Neuronal stem cell (in vitro differentiated cells): ENCODE measurements at regions not wholly inside any gene's neighbourhood (a gene's known extent, or its start where the extent isn't known, plus 50 kb on each side); places are given as distances from the start of the nearest gene placed in this dataset.

Experiments used
- DNase-seq: peaks from one replicate; pipeline ENCODE4 v3.0.0-alpha.2; 2013; ENCODE audit warnings: low spot score
- H2AFZ ChIP-seq: one replicate; pipeline ENCODE4 v1.6.1; 2013; ENCODE audit warnings: mild to moderate bottlenecking, low read length, inconsistent platforms
- H2AK5ac ChIP-seq: 2 replicates; pipeline ENCODE4 v1.6.1; 2013; ENCODE audit warnings: low read depth, mild to moderate bottlenecking, inconsistent platforms, low read length, moderate library complexity, mixed read lengths
- H2BK120ac ChIP-seq: 2 replicates; pipeline ENCODE4 v1.6.1; 2013; ENCODE audit warnings: low read depth, mild to moderate bottlenecking, inconsistent platforms, low read length, moderate library complexity, mixed read lengths
- H2BK12ac ChIP-seq: one replicate; pipeline ENCODE4 v1.6.1; 2013; ENCODE audit warnings: low read length, inconsistent platforms
- H2BK15ac ChIP-seq: 2 replicates; pipeline ENCODE4 v1.6.1; 2013; ENCODE audit warnings: mild to moderate bottlenecking, low read length, inconsistent platforms, mixed read lengths
- H2BK5ac ChIP-seq: one replicate; pipeline ENCODE4 v1.6.1; 2013; ENCODE audit warnings: inconsistent platforms, mild to moderate bottlenecking, low read length, moderate library complexity
- H3K14ac ChIP-seq: one replicate; pipeline ENCODE4 v1.6.1; 2013; ENCODE audit warnings: low read length, inconsistent platforms
- H3K18ac ChIP-seq: 2 replicates; pipeline ENCODE4 v1.6.1; 2013; ENCODE audit warnings: low read length, inconsistent platforms
- H3K23ac ChIP-seq: 2 replicates; pipeline ENCODE4 v1.6.1; 2013; ENCODE audit warnings: low read depth, mild to moderate bottlenecking, mixed read lengths, low read length, inconsistent platforms; ENCODE audit not compliant: poor library complexity
- H3K27ac ChIP-seq: replicated peaks from 3 replicates; pipeline ENCODE4 v1.5.1; 2013; ENCODE audit warnings: low read length, inconsistent platforms
- H3K27me3 ChIP-seq, 3 experiments: 2 replicates each; pipeline ENCODE4 v1.6.1; 2013; ENCODE audit warnings: low read length in 3 of 3, mild to moderate bottlenecking in 2 of 3, inconsistent platforms in 1 of 3, low read depth in 1 of 3, mixed read lengths in 1 of 3, moderate library complexity in 1 of 3; ENCODE audit not compliant: control insufficient read depth in 3 of 3, insufficient read depth in 3 of 3
- H3K36me3 ChIP-seq, 2 donors: replicated peaks in 1 of 2; 2 replicates each; pipeline ENCODE4 v1.6.1; 2013; ENCODE audit warnings: low read length in 2 of 2; ENCODE audit not compliant: control insufficient read depth in 2 of 2, insufficient read depth in 2 of 2
- H3K4ac ChIP-seq: 2 replicates; pipeline ENCODE4 v1.6.1; 2013; ENCODE audit warnings: inconsistent platforms, mild to moderate bottlenecking, low read length, moderate library complexity
- H3K4me1 ChIP-seq, 2 donors: 1 replicate in 1 of 2; 2 replicates in 1 of 2; pipeline ENCODE4 v1.6.1; 2013; ENCODE audit warnings: low read length in 2 of 2, low read depth in 1 of 2; ENCODE audit not compliant: control insufficient read depth in 2 of 2, insufficient read depth in 1 of 2
- H3K4me2 ChIP-seq: one replicate; pipeline ENCODE4 v1.6.1; 2013; ENCODE audit warnings: mild to moderate bottlenecking, low read length, inconsistent platforms; ENCODE audit not compliant: insufficient read depth, poor library complexity, severe bottlenecking
- H3K4me3 ChIP-seq, 2 donors: 2 replicates each; pipeline ENCODE4 v1.5.1; 2013; ENCODE audit warnings: low read length in 2 of 2, mild to moderate bottlenecking in 2 of 2, inconsistent platforms in 1 of 2, moderate library complexity in 1 of 2
- H3K79me1 ChIP-seq: one replicate; pipeline ENCODE4 v1.6.1; 2013; ENCODE audit warnings: low read depth, mild to moderate bottlenecking, inconsistent platforms, low read length, moderate library complexity
- H3K9ac ChIP-seq: one replicate; pipeline ENCODE4 v1.6.1; 2013; ENCODE audit warnings: mild to moderate bottlenecking, low read depth, low read length, inconsistent platforms; ENCODE audit not compliant: poor library complexity
- H3K9me3 ChIP-seq, 2 donors: replicated peaks in 1 of 2; 2 replicates each; pipeline versions ENCODE3 to v1.6.1; 2013; ENCODE audit warnings: low read length in 2 of 2, mild to moderate bottlenecking in 2 of 2, inconsistent platforms in 1 of 2, low read depth in 1 of 2, mixed read lengths in 1 of 2, moderate library complexity in 1 of 2; ENCODE audit not compliant: control insufficient read depth in 2 of 2, insufficient read depth in 1 of 2
- H4K8ac ChIP-seq: one replicate; pipeline ENCODE4 v1.6.1; 2013; ENCODE audit warnings: low read depth, mild to moderate bottlenecking, inconsistent platforms, low read length, moderate library complexity
- H4K91ac ChIP-seq: one replicate; pipeline ENCODE4 v1.6.1; 2013; ENCODE audit warnings: low read length, low read depth, mild to moderate bottlenecking, inconsistent platforms; ENCODE audit not compliant: poor library complexity
- WGBS, 2 donors: extraction: QIAGEN DNeasy Blood & Tissue Kit; methylation state at CpG; one replicate each; pipeline ENCODE4 v1.1.7; 2013; ENCODE audit warnings: missing lambda C conversion rate in 2 of 2, mixed read lengths in 1 of 2; ENCODE audit not compliant: insufficient read length in 2 of 2, insufficient replicate concordance in 1 of 2; ENCODE audit errors: extremely low coverage in 2 of 2; 5-methylcytosine and 5-hydroxymethylcytosine counted together

DNA sequence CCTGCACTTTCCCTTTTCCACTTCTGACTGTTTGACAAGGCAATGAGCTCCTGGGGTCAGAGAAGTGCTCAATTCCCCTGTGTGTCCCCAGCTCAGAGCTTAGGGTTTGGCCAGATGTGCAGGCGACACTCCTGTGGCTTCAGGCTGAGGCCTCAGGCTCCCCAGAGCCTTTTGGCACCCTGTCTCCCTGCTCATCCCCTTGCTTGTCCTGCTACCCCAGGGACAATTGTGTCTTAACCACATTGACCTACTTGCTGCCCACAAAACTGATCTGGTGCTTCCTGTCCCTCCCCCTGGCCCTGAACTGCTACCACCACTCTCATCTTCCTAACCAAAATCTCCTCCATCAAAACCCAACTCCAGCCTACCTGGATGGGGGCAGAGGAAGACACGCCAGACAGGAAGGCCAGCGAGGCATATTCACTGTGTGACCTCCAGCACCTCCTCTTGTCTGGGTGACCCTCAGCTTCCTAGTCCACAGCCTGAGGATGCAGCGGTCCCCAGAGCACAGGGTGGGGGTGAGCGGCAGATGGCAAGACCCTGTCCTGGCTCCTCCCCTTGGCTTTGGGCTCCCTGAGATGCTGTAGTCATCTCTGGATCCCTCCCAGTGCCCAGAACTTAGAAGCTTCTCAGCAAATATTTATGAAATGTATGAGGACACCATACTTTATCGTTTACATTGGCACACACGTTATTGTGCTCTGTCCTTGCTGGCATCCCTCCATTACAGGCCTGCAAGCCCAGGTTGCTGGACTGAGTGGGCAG is 98.9 kb upstream of the SLC6A6 start:
- Histone ChIP-seq H3K9me3 (no peaks in the 10 kb centered on the region), H2BK5ac (no peak overlapping the region), H3K4ac (no peak overlapping the region), H3K27ac (no peak overlapping the region), H2BK15ac (peak overlapping the region; percentile 32), H3K4me1 (no peaks in the 10 kb centered on the region), H2AFZ (no peak overlapping the region), H3K18ac (no peak overlapping the region), H2BK12ac (no peak overlapping the region), H3K9ac (no peak overlapping the region), H3K4me3 (peak overlapping the region in 1 of 2 donors; percentile 40), H3K4me2 (no peak overlapping the region), H3K79me1 (no peaks in the 10 kb centered on the region), H3K23ac (no peak overlapping the region), H3K27me3 (peaks cover 0 to 48% (median under 1%) of the 10 kb centered on the region in 3 experiments), H2AK5ac (peak overlapping the region; percentile 36), H3K14ac (no peak overlapping the region), H2BK120ac (no peak overlapping the region), H3K36me3 (no peaks in the 10 kb centered on the region), H4K8ac (no peak overlapping the region), H4K91ac (no peak overlapping the region)
- DNase-seq, result no peak
- WGBS, 2 donors, result no CpG with 5 or more reads among the region's 7 CpGs

DNA sequence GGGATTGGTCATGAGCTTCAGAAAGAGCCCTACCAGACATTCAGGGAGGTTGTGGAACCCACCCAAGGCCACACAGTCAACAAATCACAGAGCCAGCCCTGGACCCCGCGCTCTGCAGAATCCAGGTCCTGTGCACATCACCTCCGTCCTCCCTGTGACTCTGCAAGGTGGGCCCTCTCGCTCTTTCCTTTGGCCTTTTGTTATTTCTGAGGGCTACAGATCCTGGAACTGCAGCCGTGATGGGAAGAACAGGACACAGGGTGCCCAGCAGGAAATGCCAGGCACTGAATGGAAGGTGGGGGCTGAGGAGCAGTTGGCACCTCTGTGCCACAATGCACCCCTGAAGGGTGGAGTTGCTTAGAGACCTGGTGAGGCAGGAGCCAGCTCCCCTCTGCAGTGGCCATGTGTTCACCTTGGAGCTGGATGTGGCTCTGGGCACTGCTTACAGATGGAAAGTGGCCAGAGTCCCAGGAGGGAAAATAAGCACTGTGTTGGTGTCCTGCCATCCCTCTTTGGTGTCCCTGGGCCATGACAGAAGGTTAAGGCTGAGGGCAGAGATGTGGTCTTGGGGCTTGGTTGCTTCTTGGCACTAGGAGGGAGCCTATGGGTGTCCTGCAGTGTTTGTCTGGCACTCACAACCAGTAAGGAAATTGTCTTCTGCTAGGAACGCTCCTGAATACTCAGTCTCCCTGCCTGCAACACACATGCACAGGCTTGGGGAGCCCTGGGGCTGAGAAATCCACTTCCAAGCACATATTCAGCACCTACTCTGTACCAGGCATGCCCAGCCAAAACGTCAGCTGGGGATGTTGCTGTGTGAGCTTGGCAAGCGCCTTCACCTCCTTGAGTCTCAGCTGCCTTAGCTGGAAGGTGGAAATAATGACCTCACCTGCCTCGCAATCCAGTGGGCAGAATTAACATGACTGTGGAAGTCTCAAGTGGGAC is 98.0 kb upstream of the SLC6A6 start:
- no peaks in the 10 kb centered on the region for H3K4me1 ChIP-seq
- DNase-seq, result no peak
- H2AK5ac ChIP-seq, result no peak overlapping the region
- H3K9ac ChIP-seq, result no peak overlapping the region
- no CpG with 5 or more reads among the region's 9 CpGs for WGBS, 2 donors
- H3K27me3 ChIP-seq, result peaks cover 0 to 48% (median 0%) of the 10 kb centered on the region in 3 experiments
- no peak overlapping the region for H4K91ac ChIP-seq
- no peak overlapping the region for H3K27ac ChIP-seq
- no peak overlapping the region for H3K18ac ChIP-seq
- H3K4me3 ChIP-seq, result no peak overlapping the region
- H3K9me3 ChIP-seq, result no peaks in the 10 kb centered on the region
- H2BK5ac ChIP-seq, result peak overlapping the region; percentile 43
- H4K8ac ChIP-seq, result no peak overlapping the region
- H3K79me1 ChIP-seq, result no peaks in the 10 kb centered on the region
- H2BK120ac ChIP-seq, result peak overlapping the region; percentile 18
- H2BK12ac ChIP-seq, result no peak overlapping the region
- H3K4ac ChIP-seq, result no peak overlapping the region
- no peak overlapping the region for H3K23ac ChIP-seq
- no peak overlapping the region for H3K14ac ChIP-seq
- no peaks in the 10 kb centered on the region for H3K36me3 ChIP-seq
- peak overlapping the region; percentile 84 for H2BK15ac ChIP-seq
- no peak overlapping the region for H2AFZ ChIP-seq
- no peak overlapping the region for H3K4me2 ChIP-seq

DNA sequence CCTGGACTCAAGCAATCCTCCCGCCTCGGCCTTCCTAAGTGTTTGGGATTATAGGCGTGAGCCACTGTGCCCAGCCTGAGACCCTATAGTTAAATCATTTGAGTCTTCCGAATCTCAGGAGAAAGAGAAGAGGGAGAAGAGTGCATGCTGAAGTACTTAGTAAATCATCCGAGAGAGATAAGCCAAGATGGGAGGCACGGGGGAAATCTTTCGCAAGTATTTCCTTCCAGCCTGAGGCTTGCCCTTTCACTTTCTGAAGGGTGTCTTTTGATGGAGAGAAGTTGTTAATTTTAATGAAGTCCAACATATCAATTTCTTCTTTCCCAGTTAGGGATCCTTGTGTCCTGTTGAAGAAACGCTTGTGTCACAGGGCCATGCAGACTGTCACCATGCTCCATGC is 97.1 kb upstream of the SLC6A6 start:
- no peak overlapping the region for H3K4ac ChIP-seq
- DNase-seq, result no peak
- H2BK15ac ChIP-seq, result no peak overlapping the region
- no peak overlapping the region for H3K9ac ChIP-seq
- H3K9me3 ChIP-seq, result no peaks in the 10 kb centered on the region
- H4K8ac ChIP-seq, result no peak overlapping the region
- H3K79me1 ChIP-seq, result no peaks in the 10 kb centered on the region
- no peak overlapping the region for H2BK5ac ChIP-seq
- no peaks in the 10 kb centered on the region for H3K4me1 ChIP-seq
- no peak overlapping the region for H2BK120ac ChIP-seq
- H3K14ac ChIP-seq, result no peak overlapping the region
- no peak overlapping the region for H3K27ac ChIP-seq
- no peak overlapping the region for H2AFZ ChIP-seq
- H3K4me3 ChIP-seq, result no peak overlapping the region
- H3K23ac ChIP-seq, result no peak overlapping the region
- no peak overlapping the region for H2BK12ac ChIP-seq
- no CpG with 5 or more reads among the region's 8 CpGs for WGBS, 2 donors
- no peaks in the 10 kb centered on the region for H3K36me3 ChIP-seq
- no peak overlapping the region for H3K4me2 ChIP-seq
- no peak overlapping the region for H4K91ac ChIP-seq
- no peak overlapping the region for H2AK5ac ChIP-seq
- H3K18ac ChIP-seq, result no peak overlapping the region
- peaks cover 0 to 54% (median 0%) of the 10 kb centered on the region in 3 experiments for H3K27me3 ChIP-seq

DNA sequence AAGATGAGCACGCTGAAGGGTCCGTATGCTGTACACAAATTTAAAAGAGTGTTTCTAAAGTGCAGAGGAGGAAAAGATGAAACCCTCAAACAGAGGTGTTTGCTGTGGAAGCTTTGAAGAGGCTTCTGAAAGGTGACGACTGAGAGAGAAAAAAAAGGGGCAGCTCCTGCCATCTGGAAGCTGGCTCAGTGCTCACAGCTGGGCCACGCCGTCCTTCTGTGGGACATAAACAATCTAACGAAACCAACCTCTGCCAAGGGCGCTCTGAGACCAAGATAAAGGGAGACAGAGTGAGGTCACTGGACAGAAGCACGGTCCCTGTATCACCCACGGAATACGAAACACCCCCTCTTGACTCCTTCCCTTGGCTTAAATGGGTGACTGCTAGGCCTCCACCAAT is 96.3 kb upstream of the SLC6A6 start:
- Histone ChIP-seq H3K4me1 (no peaks in the 10 kb centered on the region), H2AK5ac (no peak overlapping the region), H3K4ac (no peak overlapping the region), H3K9me3 (no peaks in the 10 kb centered on the region), H3K18ac (no peak overlapping the region), H2BK120ac (no peak overlapping the region), H3K14ac (no peak overlapping the region), H3K4me3 (no peak overlapping the region), H3K79me1 (no peaks in the 10 kb centered on the region), H2BK15ac (no peak overlapping the region), H3K23ac (no peak overlapping the region), H3K36me3 (no peaks in the 10 kb centered on the region), H3K4me2 (no peak overlapping the region), H3K27ac (no peak overlapping the region), H2AFZ (no peak overlapping the region), H2BK5ac (no peak overlapping the region), H4K91ac (no peak overlapping the region), H3K9ac (no peak overlapping the region), H4K8ac (no peak overlapping the region), H3K27me3 (peaks cover 0 to 60% (median 0%) of the 10 kb centered on the region in 3 experiments), H2BK12ac (no peak overlapping the region)
- WGBS, 2 donors, result no CpG with 5 or more reads among the region's 10 CpGs
- DNase-seq, result no peak
